ENCODE measurements at regions not wholly inside any gene's neighbourhood (a gene's known extent, or its start where the extent isn't known, plus 50 kb on each side); places are given as distances from the start of the nearest gene placed in this dataset.

- no peaks in the 10 kb centered on the region for H4K20me1 ChIP-seq (ENCODE audit: insufficient read depth, low read length)
- peaks cover 11% of the 10 kb centered on the region for H3K4me1 ChIP-seq (ENCODE audit: control insufficient read depth, insufficient read depth, low read length)
- intact Hi-C loops (cut with micrococcal nuclease): loop anchor here (2.0 to 5.0 kb wide), 3 partner anchors 73 to 407 kb away; no protein-coding TSS in a partner anchor
- no peak overlapping the region for H4K91ac ChIP-seq (ENCODE audit: insufficient read depth, low read depth, low read length)
- no peak overlapping the region for H3K4me3 ChIP-seq (ENCODE audit: insufficient read depth, low read depth, low read length)
- DNase-seq: no peak
- H2BK5ac ChIP-seq (ENCODE audit: low read depth, low read length, poor library complexity, severe bottlenecking): no peak overlapping the region
- BruUV-seq (replicated peaks): no TSS peak
- TF ChIP-seq MAZ (IDR thresholded peaks at IDR 0.05; ENCODE audit: borderline replicate concordance, low read depth, low read length): no peak
- no peak for TF ChIP-seq SMC3 (IDR thresholded peaks at IDR 0.05; ENCODE audit: low read depth, low read length)
- TF ChIP-seq BHLHE40 (IDR thresholded peaks at IDR 0.05; ENCODE audit: low read depth, low read length): no peak
- TF ChIP-seq NFE2L2 (IDR thresholded peaks at IDR 0.05; ENCODE audit: low read depth, low read length): no peak
- no peak for TF ChIP-seq MXI1 (IDR thresholded peaks at IDR 0.05; ENCODE audit: borderline replicate concordance, low read depth, low read length)
- no peak overlapping the region for H3K23ac ChIP-seq (ENCODE audit: low read depth, low read length)
- H3K4ac ChIP-seq (ENCODE audit: low read depth, low read length): peak overlapping the region; percentile 77
- no peak overlapping the region for H3K9ac ChIP-seq (ENCODE audit: low read depth, low read length)
- no peak overlapping the region for H2AFZ ChIP-seq (replicated peaks; ENCODE audit: low read length, poor library complexity)
- no peaks in the 10 kb centered on the region for H3K36me3 ChIP-seq (ENCODE audit: control insufficient read depth, insufficient read depth, low read length)
- H3K27ac ChIP-seq (ENCODE audit: insufficient read depth, low read length): no peak overlapping the region
- H3K56ac ChIP-seq (ENCODE audit: extremely low read depth, insufficient read depth, low read length): no peak overlapping the region
- peak overlapping the region; percentile 56; the same call in 1 of the 2 replicates for H3K18ac ChIP-seq (ENCODE audit: low read depth, low read length)
- peaks cover 0 to 22% of the 10 kb centered on the region in 2 experiments; a peak in 1 of 4 replicates for H3K79me1 ChIP-seq (ENCODE audit: low read depth in 1 of 2, low read length in 2 of 2)
- in situ Hi-C loops (cut with MboI; ENCODE audit: low sequenced_read_pairs): no loop called here
- H3K14ac ChIP-seq (replicated peaks; ENCODE audit: low read depth, low read length): peak overlapping the region; percentile 44; the same call in 1 of the 2 replicates
- ChIA-PET CTCF (no interaction called here), POLR2A (ENCODE audit: unreplicated experiment) (no interaction called here)
- no peaks in the 10 kb centered on the region for H3K9me3 ChIP-seq (ENCODE audit: control insufficient read depth, insufficient read depth, low read length)
- H2BK20ac ChIP-seq (ENCODE audit: low read depth, low read length): 0 out of 2 replicates have a peak overlapping the region, but pooled peaks have one; percentile 4
- ATAC-seq (ENCODE audit: low read depth): no peak
- dilution Hi-C loops (cut with HindIII; ENCODE audit: low sequenced_read_pairs, unreplicated experiment): no loop called here
- 91% methylated on average over 3 of the region's 5 CpGs; no CpG with 5 or more reads in 1 of the 2 experiments for WGBS, 2 experiments (ENCODE audit: extremely low coverage in 2 of 2, insufficient read length in 1 of 2)
- peak overlapping the region; percentile 36 for H2BK120ac ChIP-seq (ENCODE audit: low read depth, low read length)
- peak overlapping the region; percentile 2; the same call in 1 of the 2 replicates for H4K5ac ChIP-seq (ENCODE audit: low read depth, low read length)
- H3K4me2 ChIP-seq (ENCODE audit: low read depth, low read length): no peak overlapping the region
- peak overlapping the region; percentile 67 for H2AK5ac ChIP-seq (ENCODE audit: low read depth, low read length)
- H4K8ac ChIP-seq (ENCODE audit: low read depth in 2 of 2, low read length in 2 of 2): peak overlapping the region in 1 of 2 experiments; percentile 31; a peak in 1 of 4 replicates
- no peak overlapping the region for H2AK9ac ChIP-seq (replicated peaks; ENCODE audit: low read depth, low read length, poor library complexity)
- H3K27me3 ChIP-seq (ENCODE audit: control insufficient read depth, insufficient read depth, low read length): no peaks in the 10 kb centered on the region
- H3K9me1 ChIP-seq (ENCODE audit: insufficient read depth, low read length): no peaks in the 10 kb centered on the region; the same call in 1 of the 2 replicates
- 0 out of 3 replicates have a peak overlapping the region, but pooled peaks have one; percentile 15 for H2BK15ac ChIP-seq (ENCODE audit: low read depth, low read length)
Measured at GRCh38 chr6:21739838-21740237, 146.3 kb downstream of the SOX4 start.
